ENCODE measurements at regions not wholly inside any gene's neighbourhood (a gene's known extent, or its start where the extent isn't known, plus 50 kb on each side); places are given as distances from the start of the nearest gene placed in this dataset.

- H3K4me2 ChIP-seq (ENCODE audit: insufficient read depth in 1 of 2, low read depth in 2 of 2, low read length in 2 of 2): no peak overlapping the region
- no peak overlapping the region for H4K8ac ChIP-seq (ENCODE audit: extremely low read depth, insufficient read depth, low read length)
- no peaks in the 10 kb centered on the region for H3K4me1 ChIP-seq (replicated peaks in 1 of 4; ENCODE audit: control insufficient read depth in 3 of 4, insufficient read depth in 4 of 4, low read length in 3 of 4)
- no peak overlapping the region for H3K56ac ChIP-seq (replicated peaks; ENCODE audit: insufficient read length, low read depth, low read length)
- no peak overlapping the region for H2BK5ac ChIP-seq (ENCODE audit: low read depth, low read length)
- H3K79me2 ChIP-seq (ENCODE audit: control insufficient read depth in 1 of 2, insufficient read depth in 2 of 2, low read length in 2 of 2): no peaks in the 10 kb centered on the region
- 0 out of 2 replicates have a peak overlapping the region, but pooled peaks have one; percentile 21 for H2AFZ ChIP-seq (ENCODE audit: low read length)
- 100% methylated on average over 2 of the region's 2 CpGs; no CpG with 5 or more reads in 1 of the 2 experiments for WGBS, 2 experiments (ENCODE audit: extremely low coverage in 1 of 2, insufficient coverage in 1 of 2, insufficient read length in 1 of 2, insufficient replicate concordance in 2 of 2, low coverage in 1 of 2, low lambda C conversion rate in 2 of 2, missing lambda C conversion rate in 1 of 2)
- H3K36me3 ChIP-seq (ENCODE audit: control insufficient read depth in 2 of 4, insufficient read depth in 4 of 4, low read length in 3 of 4): no peaks in the 10 kb centered on the region
- H3K4ac ChIP-seq (replicated peaks; ENCODE audit: insufficient read length, low read depth, low read length): no peak overlapping the region
- no peaks in the 10 kb centered on the region for H3K79me1 ChIP-seq (ENCODE audit: low read depth, low read length)
- H3K27ac ChIP-seq (ENCODE audit: low read depth, low read length): no peak overlapping the region
- H3K9me3 ChIP-seq (ENCODE audit: insufficient read depth in 2 of 2, low read depth in 1 of 2, low read length in 1 of 2): no peaks in the 10 kb centered on the region
- no peaks in the 10 kb centered on the region for H4K20me1 ChIP-seq (replicated peaks in 1 of 2; ENCODE audit: control insufficient read depth in 1 of 2, insufficient read depth in 2 of 2, low read length in 2 of 2)
- H2AK5ac ChIP-seq (ENCODE audit: low read depth, low read length): no peak overlapping the region
- no peak overlapping the region for H2BK120ac ChIP-seq (replicated peaks; ENCODE audit: low read depth, low read length)
- H3K9ac ChIP-seq (replicated peaks in 1 of 4; ENCODE audit: extremely low read depth in 1 of 4, low read depth in 3 of 4, low read length in 3 of 4): no peak overlapping the region
- no peak overlapping the region for H2BK12ac ChIP-seq (ENCODE audit: low read depth, low read length)
- CTCF ChIA-PET (ENCODE audit: partially characterized antibody): no interaction called here
- DNase-seq (ENCODE audit: low read depth in 1 of 2, low spot score in 2 of 2) (no peak), FAIRE-seq (no peak)
- no peak overlapping the region for H2BK20ac ChIP-seq (ENCODE audit: low read length)
- no peak overlapping the region for H2BK15ac ChIP-seq (ENCODE audit: low read length)
- no peak overlapping the region for H3K14ac ChIP-seq (ENCODE audit: insufficient read length)
- no peaks in the 10 kb centered on the region for H3K23me2 ChIP-seq (ENCODE audit: low read depth, low read length)
- H3K4me3 ChIP-seq (ENCODE audit: extremely low read depth in 1 of 4, insufficient read depth in 2 of 4, low read depth in 3 of 4, low read length in 4 of 4): no peak overlapping the region
- H3K23ac ChIP-seq (ENCODE audit: insufficient read length): no peak overlapping the region
- no peak overlapping the region for H3K18ac ChIP-seq (ENCODE audit: extremely low read depth, low read length)
- H3K27me3 ChIP-seq (replicated peaks in 1 of 4; ENCODE audit: control insufficient read depth in 3 of 4, extremely low read depth in 1 of 4, insufficient read depth in 3 of 4, low read length in 3 of 4): no peaks in the 10 kb centered on the region
- H4K91ac ChIP-seq (replicated peaks; ENCODE audit: insufficient read length, low read length): no peak overlapping the region
- no peak overlapping the region for H4K5ac ChIP-seq (ENCODE audit: insufficient read length, low read depth, low read length)
- no peak for TF ChIP-seq SP4 (IDR thresholded peaks at IDR 0.05; ENCODE audit: low read length)
- no peak for TF ChIP-seq MAX (IDR thresholded peaks at IDR 0.05)
- TF ChIP-seq ATF3 (IDR thresholded peaks at IDR 0.05; ENCODE audit: insufficient read depth, low read depth, low read length): no peak
- no peak for TF ChIP-seq RXRA (IDR thresholded peaks at IDR 0.05; ENCODE audit: insufficient read depth, low read depth, low read length)
- no peak for TF ChIP-seq SP1 (IDR thresholded peaks at IDR 0.05; ENCODE audit: low read depth, low read length)
- TF ChIP-seq HDAC2 (IDR thresholded peaks at IDR 0.05; ENCODE audit: borderline replicate concordance in 1 of 2, low read depth in 2 of 2, low read length in 2 of 2): no peak
- TF ChIP-seq SRF (IDR thresholded peaks at IDR 0.05; ENCODE audit: low read depth, low read length): no peak
- no peak for TF ChIP-seq GTF2F1 (IDR thresholded peaks at IDR 0.05; ENCODE audit: borderline replicate concordance, low read depth, low read length)
- no peak for TF ChIP-seq CREB1 (IDR thresholded peaks at IDR 0.05)
- no peak for TF ChIP-seq TAF1 (IDR thresholded peaks at IDR 0.05; ENCODE audit: low read depth, low read length)
- no peak for TF ChIP-seq RFX5 (IDR thresholded peaks at IDR 0.05; ENCODE audit: borderline replicate concordance, low read depth, low read length)
- no peak for TF ChIP-seq JUN (IDR thresholded peaks at IDR 0.05; ENCODE audit: low read depth, low read length)
- POLR2A ChIA-PET (ENCODE audit: partially characterized antibody): no interaction called here
Measured at GRCh38 chr17:13129356-13129755, 111.5 kb upstream of the ELAC2 start.
